Eye (tissue), 1 donor: ENCODE measurements at regions not wholly inside any gene's neighbourhood (a gene's known extent, or its start where the extent isn't known, plus 50 kb on each side); places are given as distances from the start of the nearest gene placed in this dataset.
"Not testable (repeated sequence)": the region's sequence is repeated elsewhere in the genome, so short reads cannot be mapped to it uniquely, and the experiment has no call there.

Experiments
- DNase-seq: peaks from one replicate; pipeline ENCODE4 v3.0.0-alpha.2; 2015

DNA sequence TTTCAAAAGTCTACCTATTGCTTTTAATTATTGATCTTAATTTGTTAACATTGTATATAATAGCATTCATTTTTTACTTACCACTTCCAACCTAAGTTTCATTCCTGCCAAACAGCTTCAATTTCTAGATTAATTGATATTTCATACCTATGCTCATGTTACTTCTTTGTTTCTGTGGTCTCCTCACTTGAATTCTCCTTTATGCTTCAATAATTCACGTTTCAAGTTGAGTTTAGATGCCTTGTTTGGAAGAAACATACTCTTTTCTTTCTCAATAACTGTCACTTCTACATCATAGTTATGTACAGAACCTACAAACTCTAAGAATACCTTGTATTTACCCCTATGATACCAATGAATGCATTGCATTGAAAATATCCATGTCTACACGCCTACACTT is 862.2 kb upstream of the LRATD1 start:
- no peak for DNase-seq

DNA sequence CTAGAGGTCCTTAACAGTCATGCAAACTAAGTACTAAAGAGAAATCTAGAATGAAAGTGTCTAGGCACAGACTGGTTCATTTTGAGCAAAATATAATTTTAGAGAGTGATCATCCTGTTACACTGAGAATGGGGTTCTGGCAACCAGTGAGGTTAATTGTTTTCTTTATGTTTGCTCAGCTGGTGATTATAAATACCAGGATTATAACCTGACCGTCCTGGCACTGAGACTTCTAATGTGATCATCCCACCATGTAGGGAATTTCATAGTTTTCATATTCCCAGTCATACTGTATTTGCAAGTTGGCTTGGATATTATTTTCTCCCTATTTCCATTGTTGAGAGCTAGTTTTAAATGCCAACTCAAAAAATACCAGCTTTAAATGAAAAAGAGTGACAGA is 852.5 kb upstream of the LRATD1 start:
- no peak for DNase-seq

DNA sequence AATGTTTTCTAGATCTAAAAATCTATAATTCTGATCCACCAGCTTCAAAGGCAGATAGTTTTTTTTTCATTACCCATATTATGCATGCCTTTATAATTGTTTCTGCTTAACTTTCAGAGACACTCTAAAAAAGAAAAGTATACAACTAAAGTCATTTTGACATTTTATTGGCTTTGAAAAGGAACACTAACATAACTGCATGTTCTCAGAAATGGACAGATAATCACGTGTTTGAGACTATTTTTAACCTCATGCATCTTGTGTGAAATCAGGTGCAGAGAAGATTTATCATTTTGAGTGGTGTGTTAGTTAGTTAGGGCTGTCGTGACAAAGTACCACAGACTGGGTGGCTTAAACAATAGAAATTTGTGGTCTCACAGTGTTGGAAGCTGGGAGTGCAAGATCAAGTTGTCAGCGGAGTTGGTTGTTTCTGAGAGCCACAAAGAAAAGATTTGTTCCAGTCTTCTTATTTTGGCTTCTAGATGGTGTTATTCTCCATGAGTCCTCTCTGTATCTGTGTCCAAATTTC is 841.4 kb upstream of the LRATD1 start:
- no peak for DNase-seq

DNA sequence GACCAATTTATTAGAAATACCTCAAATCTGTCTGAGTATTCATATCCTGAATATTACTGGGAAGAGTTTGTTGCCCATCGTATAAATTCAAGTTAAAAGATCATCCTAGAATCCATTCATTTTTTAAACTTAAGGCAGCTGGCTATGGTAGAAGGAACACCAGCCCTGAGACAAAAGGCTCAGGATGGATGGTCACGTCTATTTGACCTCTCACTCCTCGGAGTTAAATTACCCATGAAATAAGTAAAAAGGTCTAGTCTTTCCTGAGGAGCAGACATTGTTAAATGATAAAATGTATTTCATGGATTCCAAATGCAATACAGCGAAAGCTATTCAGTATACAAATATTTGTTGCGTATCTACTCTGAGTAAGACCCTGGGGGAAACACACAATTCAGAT is 826.0 kb upstream of the LRATD1 start:
- no peak for DNase-seq

DNA sequence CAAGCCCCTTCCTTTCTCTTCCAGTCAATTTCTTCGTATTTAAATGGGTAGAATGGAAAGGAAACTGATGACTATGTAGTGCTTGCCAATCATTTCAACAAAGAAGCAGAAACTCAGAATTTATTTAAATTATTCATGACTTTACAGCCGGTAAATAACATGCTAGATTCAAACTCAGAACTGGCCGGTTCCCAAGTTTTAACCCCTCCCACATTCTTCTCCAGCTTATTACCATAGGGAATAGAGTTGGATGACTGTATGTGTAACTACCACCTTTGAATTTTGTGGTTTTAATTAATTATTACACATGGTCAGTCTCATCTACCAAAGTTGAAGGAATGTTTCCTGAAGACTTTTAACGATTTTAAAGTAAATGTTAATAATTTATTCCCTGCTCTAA is 819.3 kb upstream of the LRATD1 start:
- no peak for DNase-seq

DNA sequence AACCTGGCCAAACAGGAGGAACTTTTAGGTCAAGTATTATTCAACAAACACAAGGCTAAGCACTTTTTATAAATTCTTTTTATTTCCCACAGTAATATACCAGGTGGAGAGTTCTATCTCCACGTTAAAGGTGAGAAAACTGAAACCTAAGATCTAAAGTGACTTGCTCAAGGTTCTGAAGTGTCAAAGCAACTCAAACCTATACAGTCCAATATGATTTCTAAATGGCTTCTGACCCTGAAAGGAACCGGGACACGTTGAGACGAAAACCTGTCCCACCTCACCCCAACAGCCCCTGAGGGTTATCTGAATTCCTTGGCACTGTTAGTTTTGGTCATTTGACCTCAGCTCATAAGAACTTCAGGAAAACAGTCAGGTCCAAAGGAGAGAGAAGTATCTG is 814.5 kb upstream of the LRATD1 start:
- DNase-seq, result no peak

DNA sequence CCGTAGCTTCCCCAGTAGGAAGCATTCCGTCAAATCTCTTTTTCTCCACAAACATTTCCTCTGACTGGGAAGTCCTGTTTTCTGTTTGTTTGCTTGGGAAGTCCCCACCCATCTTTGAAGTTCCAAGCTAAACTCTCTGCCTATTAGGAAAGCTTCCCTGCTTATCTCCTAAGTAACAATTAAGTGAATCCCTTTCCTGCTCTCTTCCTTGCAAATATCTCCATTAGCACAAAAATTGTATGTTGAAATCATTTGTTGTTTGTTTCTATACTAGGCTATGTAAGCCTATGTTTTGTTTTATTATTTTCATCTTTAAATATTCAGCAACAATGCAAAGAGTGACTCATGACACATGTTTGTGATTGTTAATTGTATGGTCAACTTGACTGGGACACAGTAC is 812.6 kb upstream of the LRATD1 start:
- DNase-seq, result peak; percentile 6

DNA sequence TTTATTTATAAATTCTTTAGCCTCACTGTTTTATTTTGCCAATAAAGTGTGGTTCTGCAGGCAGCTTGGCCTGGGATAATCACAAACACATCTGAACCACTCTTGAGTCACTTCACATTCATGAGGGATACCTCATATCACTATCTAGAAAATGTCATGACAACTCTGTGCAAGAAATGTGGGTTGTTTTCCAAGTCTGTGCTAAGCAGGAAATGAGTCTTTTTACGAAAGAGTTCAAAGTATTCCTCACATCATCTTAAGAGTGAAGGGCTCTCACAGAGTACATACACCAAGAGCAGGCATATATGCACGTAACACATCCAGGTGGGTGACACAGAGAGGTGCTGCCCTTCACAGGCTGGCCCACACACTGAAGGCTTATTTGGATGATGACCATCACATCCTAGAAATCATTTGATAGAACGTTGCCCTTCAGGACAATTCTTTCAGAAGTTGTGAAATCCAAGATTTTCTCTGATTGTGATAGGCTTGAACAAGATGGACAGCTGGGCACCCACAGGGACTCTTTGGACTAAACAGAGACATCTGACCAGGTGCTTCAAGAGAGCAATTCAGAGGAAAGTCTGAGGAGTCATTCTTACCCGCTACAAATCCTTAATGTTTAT is 811.1 kb upstream of the LRATD1 start:
- no peak for DNase-seq

- no peak for DNase-seq
These were observed 810.2 kb upstream of the LRATD1 start for GRCh38 chr2:13822365-13822764.

DNA sequence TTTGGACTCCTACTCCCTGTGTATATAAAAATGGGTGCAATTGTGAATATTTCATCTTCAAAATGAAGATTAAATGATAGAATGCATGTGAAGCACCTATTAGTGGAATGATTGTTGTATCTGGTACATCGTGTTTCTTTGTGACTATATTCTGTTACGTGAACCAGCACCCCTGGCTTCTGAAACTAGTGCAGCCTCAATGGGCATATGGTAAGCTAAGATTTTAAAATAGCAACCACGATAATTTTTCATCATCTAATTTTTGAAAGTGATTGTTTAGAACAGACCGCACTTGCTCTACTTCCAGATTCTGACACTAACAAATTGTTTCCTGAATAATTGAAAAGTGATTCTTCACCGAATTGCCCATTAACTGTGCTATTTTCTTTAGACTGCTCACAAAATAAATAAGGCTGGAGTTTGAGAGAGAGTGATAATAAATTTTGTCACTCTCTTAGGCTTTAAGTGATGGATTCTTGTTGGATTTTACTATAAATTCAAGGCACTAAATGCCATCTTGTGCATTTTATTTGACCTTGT is 806.1 kb upstream of the LRATD1 start:
- DNase-seq, result no peak

DNA sequence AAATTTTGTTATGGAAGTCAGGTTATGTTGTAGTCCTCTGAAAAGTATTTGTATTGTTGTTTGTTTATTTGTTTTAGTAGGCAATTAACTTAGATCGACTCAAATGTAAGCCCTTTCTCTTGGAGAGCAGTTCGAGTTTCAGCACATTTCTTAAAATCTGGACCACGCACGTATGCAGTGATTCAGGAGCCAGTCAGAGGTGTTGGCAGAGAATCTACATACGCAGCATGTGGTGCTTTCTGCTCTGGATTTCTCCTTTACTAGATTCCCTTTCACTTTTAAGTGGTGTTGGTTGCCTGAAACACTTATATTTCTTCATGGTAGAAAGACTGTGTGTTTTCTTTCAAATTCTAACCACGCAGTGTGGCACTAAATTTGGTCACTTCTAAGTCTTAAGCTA is 773.9 kb upstream of the LRATD1 start:
- no peak for DNase-seq

GRCh38 chr2:13868275-13868674 is 764.2 kb upstream of the LRATD1 start:
- not testable (repeated sequence) for DNase-seq

DNA sequence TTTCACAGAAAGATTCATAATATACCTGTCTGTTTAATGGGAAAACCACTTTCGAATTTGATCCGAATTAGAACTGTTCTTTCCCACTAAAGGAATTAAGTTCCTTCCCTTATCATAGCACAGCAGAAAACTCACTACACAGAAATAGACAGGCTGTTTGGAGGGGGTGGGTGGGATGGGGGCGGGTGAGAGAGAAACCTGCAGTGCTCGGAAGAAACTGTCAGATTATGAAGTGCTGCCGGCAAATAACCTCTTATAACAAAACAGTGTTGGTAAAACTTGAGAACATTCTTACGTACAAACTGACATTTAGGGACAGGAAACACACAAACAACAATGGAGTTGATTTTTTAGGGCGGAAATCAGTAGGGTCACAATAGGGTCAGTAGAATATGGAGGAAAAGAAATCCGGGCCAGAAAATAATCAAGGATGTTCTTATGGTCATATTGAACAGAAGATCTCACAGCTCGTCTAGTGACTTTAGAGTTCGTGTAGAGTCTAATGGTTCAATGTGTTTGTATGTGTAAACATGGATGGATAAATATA is 756.0 kb upstream of the LRATD1 start:
- DNase-seq, result no peak

GRCh38 chr2:13877571-13877970 is 754.9 kb upstream of the LRATD1 start:
- no peak for DNase-seq

DNA sequence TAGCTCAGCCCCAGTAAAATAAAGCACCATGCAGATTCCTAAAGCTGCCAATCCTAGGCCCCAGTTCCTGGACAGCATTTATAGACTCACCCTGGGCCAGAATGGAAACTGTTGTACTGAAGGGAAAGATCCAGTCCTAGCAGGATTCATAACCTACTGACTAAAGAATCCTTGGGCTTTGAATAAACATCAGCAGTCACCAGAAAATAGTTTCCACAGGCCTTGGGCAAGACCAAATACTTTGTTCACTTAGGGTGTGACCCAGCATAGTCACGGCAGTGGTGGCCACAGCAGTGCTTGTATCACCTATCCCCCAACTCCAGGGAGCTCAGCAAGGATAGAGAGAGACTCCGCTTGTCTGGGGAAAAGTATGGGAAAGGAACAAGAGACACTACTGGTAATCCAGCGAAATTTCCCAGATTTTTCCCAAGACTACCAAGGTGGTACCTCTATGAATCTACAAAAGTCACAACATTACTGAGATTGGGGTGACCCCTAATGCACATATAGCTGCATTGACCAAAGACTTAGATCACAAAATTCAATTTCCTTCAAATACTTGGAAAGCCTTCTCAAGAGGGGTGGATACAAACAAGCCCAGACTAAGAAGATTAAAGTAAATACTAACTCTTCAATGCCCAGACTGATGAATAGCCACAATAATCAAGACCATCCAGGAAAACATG is 748.1 kb upstream of the LRATD1 start:
- no peak for DNase-seq

DNA sequence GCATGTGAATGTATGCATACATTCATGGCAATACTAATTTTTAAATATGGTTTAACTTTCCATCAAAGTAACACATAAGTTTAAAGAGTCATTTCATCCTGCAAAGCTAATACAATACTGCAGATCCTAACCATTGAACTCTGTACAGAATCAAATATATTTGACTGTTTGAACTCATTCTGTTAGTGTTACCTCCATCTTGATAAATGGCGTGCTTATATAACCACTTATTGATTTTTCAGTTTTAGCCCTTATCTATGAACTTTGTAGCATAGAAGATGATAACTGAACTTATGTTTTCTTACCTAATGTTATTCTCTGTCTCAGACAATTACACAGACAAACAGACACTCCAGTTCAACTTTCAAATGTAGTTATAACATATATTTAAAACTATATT is 731.0 kb upstream of the LRATD1 start:
- no peak for DNase-seq

DNA sequence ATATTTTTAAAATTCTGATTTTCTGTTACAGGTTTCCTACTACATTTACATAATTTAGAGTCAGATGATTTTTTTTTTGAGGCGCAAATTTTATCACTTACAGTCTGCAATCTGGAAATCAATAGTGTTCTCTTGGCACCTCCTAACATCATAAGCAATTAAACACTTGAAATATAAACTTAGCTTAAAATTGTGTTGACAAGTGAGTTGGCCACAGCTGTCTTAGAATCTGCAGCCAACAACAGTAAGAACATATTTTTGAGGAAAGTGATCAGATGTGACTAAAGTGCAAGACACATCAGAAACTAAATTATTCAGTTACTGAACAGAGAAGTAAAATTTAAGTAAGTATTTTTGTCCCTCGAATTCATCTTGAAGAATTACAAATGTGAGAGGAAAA is 726.7 kb upstream of the LRATD1 start:
- DNase-seq, result no peak

DNA sequence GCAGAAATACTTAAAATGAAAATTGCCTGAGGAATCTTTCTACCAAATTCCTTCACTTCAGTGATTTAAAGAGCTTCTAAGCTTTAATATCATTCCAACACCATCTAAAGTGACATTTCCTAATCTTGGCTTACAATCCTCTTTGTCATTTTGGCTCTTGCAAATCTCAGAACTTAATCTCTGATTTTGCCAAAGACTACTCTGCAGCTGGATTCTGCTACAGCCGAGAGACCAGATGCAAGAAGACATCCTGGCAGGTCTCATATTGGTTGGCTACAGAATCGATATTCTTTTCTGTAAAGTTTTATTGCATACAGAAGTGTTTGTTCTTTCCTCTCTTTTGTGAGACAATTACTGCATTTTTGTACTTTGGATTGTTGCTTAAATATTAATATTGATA is 716.5 kb upstream of the LRATD1 start:
- no peak for DNase-seq

- DNase-seq, result no peak
These were observed 714.6 kb upstream of the LRATD1 start for GRCh38 chr2:13917958-13918357.

DNA sequence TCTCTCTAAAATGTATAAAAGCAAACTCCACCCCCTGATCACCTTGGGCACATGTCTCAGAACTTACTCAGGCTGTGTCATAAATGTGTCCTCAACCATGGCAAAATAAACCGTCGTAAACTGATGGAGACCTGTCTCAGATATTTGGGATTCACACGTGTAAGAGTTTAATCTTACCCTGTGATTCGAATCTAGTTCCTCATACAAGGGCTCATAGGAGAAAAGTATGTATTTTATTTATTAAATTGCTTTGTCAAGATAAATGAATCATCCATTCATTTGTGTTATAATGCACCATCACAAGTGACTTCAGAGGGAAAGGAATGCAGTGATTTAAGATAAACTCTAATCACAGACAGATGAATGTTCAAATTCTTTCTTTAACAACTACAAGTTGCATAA is 712.5 kb upstream of the LRATD1 start:
- no peak for DNase-seq

- DNase-seq, result no peak
These were observed 711.3 kb upstream of the LRATD1 start for GRCh38 chr2:13921245-13921644.

- DNase-seq, result no peak
These were observed 708.7 kb upstream of the LRATD1 start for GRCh38 chr2:13923823-13924222.

DNA sequence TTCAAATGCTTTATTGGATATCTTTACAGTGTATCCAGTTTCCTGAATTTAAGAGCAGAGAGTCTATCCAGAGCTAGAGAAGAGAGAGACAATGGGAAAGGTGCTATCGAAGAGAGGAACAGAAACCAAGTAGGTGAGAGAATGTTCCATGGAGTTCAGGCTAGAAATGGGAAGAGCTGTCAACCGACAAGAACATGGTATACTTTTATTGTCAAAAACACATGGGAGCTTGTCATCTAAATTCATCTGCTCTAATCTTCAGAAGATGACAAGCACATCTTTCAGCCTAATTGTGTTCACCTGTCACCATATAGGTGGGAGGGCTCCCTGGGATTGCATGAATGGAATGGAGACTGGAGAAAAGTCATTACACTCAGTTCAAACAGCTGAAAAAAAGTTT is 690.4 kb upstream of the LRATD1 start:
- DNase-seq, result no peak

- no peak for DNase-seq
These were observed 681.8 kb upstream of the LRATD1 start for GRCh38 chr2:13950761-13951160.
